GM21619 (cell line): ENCODE measurements at regions not wholly inside any gene's neighbourhood (a gene's known extent, or its start where the extent isn't known, plus 50 kb on each side); places are given as distances from the start of the nearest gene placed in this dataset.

Source experiments
- ATAC-seq: cut with Tn5 transposase; IDR thresholded peaks from one replicate; pipeline ENCODE4 v1.9.1; 2021; ENCODE audit not compliant: unreplicated experiment

DNA sequence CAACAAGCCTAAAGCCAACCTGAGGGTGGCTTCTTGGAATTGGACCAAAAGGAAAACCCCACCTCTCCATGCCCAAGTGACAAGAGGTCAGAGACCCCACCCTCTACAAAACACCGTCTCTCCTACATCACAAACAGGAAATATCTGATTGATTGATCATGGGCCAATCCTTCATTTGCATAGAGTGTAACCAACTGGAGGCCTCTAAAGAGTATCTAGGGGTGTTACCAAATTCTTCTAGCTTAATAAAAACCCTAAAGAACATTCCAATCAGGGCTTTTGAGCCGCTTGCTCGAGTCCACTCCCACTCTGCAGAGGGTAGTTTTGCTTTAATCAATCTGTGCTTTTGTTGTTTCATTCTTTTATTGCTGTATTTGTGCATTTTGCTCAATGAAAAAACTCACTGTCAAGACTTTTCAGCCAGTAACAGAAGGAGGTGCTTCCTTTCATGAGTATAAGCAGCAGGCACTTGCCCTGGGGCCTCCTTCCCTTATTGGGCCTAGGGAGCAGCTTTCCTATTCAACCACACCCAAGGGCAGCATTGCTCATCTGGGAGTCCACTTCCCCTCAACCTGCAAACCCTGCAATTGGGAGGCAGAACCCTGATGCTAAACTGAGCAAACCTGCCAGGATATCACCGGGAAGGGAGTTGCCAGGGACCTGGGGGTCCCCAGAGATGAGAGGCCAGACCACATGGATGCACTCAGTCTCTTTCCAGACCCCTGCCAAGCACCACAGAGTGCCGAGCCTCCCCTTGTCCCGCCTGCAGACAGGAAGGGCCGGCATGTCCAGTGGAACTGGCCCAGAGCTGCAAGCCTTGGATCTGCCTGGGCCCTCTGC is 154.3 kb upstream of the VSTM2B start:
- ATAC-seq = no peak

DNA sequence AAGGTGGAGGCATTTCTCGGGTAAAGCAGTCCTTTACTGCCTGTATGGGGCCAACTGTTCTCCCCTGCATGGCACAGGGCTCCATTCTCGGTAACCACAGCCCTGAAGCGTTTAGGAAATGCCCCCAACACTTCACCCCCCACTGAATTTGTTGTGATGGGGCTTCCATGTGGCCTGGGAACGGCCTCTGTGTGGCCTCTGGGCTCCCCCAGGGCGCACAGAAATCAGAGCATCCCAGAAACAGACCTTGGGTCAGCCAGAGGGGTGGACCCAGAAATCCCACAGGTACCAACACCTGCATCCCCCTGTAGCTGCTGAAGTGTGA is 153.7 kb upstream of the VSTM2B start:
- ATAC-seq = no peak

DNA sequence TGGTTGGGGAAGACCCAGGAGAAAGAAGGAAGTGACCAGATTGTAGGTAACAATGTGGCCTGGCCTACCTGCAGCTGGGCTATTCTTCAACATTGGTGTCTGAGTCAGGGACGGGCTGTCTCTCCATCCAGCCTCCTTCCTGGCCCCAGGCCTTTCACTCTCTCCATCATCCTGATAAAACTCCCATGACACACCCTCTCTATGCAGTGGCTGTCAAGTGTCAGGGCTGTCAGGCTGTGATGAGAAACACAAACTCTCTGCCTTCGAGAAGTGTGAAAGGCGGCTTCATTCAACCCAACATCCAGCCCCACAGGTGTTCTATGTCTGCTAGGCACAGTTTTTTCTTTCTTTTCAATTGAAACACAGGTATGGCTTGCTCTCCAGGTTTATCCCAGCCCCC is 153.3 kb upstream of the VSTM2B start:
- no peak for ATAC-seq

DNA sequence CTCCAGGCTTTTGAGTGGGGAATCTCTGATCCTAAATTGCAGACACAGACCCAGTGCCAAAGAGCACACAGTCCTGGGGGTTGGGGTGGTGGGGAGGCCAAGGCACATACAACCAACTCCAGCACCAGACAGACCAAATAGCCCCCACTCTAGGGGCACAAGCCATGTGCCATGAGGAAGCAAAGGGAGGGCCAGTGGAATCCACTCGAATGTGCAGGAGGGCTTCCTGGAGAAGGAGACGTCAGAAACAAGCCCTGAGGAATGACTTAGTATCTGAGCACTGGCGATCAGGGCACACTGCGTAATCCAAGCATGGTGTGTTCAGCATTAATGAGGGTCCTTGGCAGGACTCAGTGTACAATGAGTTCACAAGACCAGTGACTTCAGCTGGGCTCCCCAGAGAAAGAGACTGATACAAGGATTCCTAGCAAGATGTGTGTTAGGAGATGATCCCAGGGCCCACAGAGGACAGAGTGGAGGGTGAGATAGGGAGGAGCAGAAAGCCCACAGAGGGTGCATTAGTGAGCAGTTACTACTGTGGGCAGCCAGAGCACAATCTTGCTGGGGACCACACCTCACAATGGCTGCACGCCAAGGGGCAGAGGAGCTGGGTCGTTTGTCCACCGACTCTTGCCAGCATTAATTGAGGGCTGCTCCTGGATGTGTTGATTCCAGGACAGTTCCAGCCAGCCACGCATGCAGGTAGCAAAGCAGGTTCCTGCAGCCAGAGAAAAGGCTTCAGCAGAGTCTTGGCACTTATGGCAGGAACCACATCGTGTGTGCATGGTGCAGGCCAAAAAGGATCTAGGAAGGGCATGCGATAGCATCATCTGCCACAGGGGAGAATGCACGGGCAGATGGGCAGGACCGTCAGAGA is 152.6 kb upstream of the VSTM2B start:
- no peak for ATAC-seq

DNA sequence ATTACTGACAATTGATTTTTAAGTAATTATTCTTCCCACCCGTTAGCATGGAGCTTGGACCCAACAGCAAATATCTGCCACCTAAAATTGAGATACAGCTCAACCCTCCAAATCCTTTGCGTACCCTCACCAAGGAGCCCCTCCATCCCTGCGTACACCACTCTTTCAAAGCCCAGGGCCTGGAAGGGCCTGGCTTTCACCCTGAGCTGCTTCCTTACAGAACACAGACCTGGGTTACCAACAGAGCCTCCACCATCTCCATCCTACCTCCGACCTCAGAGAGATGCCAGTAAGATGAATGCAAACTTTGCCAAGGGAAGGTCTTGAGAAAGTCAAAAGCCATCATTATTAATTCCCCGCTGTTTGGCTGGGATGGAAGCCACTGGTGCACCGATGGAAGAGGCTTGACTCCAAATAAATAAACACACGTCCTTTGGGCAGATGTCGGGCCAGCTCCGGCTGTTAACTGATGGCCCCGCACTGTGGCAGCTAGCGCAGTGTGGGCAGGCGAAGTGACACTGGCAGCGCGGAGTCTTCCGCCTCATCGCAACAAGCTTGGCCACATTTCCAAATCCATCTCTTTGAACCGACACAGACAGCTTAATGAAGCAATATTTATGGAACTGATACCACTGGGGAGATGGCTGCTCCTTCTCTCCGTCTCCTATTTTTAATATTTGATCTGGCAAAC is 150.2 kb upstream of the VSTM2B start:
- no peak for ATAC-seq

DNA sequence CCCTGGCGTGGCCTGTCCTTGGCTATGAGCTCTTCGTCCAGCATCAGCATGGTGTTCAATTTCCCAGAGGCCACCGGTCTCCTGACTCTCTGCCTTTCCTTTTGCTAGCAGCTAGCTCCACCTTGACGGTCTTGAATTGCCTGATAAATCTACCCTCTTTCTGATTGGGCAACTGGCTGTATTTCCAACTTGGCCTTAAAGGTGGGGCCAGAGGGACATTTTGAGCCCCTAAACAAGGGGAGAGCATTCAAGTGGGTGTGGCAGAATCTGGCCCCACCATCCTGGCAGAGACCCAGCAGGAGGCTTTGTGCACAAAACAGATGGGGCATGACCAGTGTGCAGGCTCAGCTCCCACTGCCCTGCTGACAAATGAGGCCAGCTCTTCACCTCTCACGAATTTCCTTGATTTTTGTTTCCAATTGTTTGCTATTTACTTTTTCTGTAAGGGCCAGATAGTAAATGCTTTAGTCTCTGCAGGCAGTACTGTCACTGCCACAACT is 148.9 kb upstream of the VSTM2B start:
- no peak for ATAC-seq

DNA sequence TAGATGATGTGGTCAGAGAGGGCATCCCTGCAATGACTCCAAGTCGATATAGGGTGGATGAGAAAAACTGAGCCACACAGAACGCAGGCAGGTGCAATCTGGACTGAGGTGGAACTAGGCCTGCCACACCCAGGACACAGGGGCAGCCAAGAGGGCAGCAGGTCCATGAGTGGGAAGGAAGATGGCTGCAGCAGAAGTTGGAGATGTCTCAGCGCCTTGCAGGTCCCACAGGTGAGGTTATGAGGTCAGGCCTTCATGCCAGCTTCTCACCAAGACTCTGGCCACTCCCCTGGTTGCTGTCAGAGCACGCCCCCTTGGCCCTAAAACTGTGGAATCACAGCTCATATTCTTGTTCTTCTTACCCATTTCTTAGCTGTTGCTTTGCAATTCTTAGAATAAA is 147.7 kb upstream of the VSTM2B start:
- no peak for ATAC-seq

DNA sequence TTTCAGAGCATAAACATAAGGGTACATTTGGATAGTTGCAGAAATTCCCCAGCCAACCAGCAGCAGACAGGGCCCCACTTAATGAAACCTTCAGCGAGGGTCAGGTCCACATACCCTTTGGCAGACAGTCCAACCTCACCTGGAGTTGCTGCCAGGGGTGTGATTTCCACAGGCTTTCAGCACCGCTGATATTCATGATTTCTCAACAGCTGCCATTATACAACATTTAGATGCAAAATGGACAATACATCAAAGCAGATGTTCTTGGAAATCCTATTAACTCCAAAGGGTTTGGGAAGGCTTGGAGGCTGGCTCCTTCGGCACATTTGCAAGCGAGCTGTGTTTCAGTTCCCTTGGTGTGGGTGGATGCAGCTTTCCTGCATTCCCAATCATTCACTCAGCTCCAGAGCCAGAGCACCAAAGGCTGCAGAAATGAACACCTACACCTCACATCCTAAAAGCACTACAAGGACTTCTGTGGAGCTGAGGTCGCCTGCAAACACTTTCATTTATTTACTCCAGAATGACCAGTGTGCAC is 147.2 kb upstream of the VSTM2B start:
- ATAC-seq = no peak

DNA sequence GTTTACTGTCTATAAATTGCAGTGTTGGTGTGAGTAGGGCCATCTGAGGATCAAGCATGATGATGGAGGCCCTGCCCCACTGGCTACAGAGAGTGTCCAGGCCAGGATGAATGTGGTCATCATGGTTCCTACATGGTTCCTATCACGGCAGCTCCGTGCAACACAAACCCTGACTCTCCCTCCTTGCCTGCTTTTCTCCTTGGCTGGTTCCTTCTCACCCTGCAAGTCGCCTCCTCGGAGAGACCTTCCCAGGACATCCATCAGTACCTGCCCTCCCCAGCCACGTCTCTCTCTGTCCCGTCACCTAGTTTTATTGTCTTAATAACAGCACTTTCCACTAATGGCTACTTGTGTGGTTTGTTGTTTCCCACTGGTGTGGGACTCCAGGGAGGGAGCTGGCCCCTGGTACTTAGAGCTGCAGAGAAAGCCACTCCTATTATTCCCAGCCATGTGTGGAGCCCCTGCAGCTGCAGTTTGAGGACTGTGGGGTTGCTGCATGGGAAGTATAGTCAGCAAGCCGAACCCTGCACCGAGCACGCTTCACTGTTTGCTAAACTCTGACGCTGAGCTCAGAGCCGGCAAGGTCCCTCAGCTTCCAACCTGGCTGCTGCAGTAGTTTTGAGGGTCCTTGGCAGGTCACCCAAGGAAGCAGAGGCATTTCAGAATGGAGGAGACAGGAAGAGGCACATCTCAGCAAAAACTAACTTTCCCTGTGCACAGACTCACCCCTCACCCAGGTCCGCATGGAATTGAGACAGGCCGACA is 146.4 kb upstream of the VSTM2B start:
- ATAC-seq = no peak

DNA sequence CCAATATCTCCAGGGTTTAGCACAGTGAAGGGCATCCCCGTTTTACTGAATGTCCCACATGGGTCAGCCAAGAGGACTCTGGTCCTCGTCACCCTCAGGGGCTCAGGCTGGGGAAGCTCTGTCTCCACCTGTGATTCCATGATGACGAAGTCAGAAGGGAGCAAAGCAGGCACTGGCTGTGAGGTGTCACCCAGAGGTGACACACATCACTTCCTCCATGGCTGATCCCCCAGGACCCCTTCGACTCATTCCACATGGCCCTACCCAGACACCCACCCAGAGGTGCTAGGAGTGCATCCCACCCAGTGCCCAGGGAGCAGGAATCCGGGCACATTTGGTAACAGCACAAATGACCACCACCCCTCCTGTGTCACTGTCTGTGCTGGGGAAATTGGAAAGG is 145.2 kb upstream of the VSTM2B start:
- ATAC-seq = no peak

DNA sequence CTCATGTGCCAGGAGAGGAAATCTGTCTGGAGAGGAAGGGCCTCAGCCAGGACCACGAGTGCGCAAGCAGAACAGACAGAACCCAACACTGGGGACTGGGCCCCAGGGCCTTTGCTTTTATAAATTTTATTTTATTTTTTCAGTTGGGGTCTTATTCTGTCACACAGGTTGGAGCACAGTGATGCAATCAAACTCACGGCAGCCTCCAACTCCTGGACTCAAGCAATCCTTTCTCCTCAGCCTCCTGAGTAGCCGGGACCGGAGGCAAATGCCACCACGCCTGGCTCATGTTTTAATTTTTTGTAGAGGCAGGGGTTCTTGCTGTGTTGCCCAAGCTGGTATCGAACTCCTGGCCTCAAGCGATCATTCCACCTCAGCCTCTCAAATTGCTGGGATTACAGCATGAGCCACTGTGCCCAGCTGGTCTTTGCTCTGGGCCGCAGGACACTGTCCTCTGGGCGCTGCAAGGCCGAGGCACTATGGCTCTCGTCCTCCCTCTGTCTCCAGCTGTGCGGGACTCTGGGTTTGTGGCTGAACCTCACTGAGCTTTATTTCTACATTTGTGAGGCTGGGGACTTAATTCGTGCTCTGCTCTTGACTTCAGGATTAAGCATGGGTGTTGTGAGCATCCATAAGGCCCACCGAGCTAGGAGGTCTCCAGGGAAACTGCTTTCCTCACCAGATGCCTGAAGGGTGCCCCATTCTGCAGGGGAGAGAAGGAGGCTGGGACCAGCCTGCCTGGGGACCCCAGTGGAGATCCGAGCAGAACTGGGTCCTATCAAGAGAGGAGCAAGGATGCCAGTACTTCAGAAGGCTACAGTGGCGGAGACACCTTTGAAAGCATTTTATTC is 144.2 kb upstream of the VSTM2B start:
- ATAC-seq = no peak

DNA sequence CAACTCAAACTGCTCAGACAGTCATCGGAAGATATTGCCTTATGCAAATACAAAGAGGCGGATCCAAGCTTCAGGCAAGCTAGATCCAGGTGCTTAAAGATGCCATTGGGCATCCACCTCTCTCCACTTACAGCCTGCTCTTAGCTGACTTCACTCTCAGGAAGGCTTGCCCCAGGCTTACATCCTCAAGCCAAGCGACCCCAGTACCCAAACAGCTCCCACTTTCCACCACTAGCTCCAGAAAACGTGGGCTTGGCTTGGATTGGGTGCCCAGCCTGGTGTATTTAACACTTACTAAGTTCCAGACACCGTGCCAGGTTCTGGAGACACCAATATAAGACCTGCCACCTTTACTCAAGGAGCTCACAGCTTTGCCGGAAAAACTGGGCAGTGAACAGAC is 142.1 kb upstream of the VSTM2B start:
- ATAC-seq = no peak

DNA sequence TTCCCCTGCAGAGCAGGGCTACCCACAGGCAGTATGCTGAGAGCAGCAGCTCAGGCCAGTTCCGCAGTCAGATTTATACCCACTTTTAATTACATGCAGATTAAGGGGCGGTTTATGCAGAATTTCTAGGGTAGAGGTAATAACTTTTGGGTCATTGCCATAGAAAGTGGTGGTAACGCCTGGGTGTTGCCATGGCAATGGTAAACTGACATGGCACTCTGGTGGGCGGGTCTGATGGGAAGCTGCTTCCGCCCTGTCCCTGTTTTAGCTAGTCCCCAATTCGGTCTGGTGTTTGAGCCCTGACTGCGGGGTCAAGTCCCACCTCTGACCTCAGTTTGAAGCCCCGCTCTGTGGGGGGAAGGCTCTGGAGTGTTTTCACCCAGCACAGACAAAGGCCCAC is 141.1 kb upstream of the VSTM2B start:
- no peak for ATAC-seq

DNA sequence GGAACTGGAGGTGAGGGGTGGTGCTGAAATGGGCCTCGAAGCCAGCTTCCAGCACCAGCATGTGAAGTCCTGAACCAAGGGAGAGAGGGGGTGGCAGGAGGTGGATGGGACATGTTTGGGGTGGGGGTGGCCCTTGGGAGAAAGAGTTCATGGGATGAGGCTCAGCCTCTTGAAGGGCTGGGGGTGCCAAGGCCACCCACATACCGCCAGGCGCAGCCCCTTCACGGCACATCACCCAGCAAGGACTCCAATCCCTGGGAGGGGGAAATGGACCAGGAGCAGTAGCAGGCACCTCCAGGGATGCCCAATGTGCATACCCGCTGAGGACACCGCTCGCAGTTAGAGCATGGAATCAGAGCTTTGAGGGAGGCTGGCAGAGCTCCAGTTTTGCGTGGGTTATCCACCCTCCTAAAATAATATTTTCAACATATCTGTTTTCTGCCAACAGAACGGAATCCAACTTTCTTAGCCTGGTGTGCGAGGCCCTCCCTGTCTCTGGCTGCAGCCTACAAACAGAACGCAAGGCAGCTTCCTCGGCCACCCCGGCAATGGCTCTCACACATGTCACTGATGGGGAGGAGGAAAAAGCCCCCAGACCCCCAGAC is 140.5 kb upstream of the VSTM2B start:
- no peak for ATAC-seq

DNA sequence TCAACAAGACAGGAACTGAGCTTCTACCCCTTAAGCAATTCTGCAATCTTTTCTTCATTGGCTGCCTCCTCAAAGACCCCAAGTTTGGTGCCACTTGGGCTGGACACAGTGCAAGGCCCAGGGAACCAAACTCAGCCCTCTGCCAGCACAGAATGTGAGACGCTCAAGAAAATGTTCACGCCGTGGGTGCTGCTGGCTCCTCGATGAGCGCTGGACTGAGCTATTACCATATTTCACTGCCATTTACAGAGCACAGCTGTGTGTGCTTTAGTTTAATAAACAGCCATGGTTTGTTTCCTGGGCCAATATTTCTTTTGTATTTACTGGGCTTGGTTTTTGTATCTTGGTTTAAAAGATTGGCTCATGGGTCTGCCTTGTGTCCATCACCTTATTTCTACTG is 138.8 kb upstream of the VSTM2B start:
- ATAC-seq = no peak

DNA sequence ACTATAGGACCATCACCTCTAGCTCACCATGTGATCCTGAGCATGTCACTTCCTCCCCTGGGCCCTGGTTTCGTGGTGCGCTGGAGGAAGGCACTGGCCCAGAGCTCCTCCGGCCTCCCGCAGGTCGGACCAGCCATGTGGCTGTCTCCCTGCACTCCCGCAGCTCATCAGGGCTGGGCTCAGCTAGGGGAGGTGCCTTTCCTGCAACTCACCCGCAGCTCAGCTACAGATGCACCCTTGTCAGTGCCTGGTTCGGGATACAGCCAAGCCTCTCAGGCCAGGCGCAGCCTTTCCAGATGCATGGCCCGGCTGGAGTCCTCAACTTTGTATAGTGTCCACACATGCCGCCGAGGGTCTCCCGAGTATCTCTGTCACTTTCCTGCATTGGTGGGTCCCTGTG is 138.2 kb upstream of the VSTM2B start:
- no peak for ATAC-seq

DNA sequence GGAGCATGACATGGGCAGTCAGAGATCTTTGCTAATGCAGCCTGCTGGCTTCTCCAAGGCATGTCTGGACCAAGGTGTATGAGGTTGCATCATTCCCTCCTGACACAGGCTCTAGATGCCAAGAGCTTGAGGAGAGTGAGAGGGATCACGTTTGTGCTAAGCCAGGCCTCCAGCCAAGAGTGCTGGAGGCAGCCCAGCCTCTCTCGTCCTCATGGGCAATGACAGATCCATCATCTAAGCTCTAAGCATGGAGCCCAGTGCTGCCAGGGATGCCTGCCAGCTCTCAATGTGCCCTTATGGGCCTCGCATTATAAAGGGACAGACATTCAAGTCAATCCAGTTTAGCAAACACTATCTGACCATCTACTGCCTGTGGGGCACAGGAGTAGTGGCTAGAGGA is 136.3 kb upstream of the VSTM2B start:
- ATAC-seq = no peak

DNA sequence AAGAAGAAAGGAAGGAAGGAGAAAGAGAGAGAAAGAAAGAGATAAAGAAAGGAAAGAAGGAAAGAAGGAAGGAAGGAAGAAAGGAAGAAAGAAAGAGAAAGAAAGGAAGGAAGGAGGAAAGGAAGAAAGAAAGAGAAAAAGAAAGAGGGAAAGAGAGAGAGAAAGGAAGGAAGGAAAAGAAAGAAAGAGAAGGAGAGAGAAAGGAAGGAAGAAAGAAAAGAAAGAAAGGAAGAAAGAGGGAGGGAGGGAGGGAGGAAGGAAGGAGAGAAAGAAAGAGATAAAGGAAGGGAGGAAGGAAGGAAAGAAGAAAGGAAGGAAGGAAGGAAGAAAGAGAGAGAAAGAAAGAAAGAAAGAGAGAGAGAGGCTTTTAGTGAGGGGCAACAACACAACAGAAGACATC is 135.1 kb upstream of the VSTM2B start:
- ATAC-seq = no peak

DNA sequence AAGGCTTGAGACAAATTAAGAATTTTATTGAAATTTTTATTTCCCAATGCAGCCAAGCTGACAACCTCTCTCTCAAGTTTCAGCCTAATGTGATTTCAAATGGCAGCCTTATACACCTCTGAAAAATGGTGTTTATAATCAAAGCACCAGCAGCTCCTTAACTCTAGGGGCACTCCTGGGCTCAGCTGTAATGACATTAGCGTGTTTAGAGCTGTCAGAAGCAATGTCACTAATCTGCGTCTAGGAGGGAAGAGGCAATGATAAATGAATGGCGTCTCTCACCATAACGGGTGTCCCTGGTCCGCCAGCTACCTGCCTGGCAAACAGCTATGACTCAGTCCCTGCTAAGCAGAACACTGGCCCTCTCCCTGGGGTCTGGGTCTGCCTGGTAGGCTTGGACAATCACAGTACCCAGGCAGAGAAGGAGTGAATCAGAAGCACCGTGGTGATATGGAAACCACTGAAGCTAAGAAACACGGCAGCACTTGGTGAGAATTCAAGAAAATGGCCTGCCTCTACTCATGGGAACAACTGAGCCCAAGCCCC is 131.8 kb upstream of the VSTM2B start:
- no peak for ATAC-seq
